ENCODE measurements at regions not wholly inside any gene's neighbourhood (a gene's known extent, or its start where the extent isn't known, plus 50 kb on each side); places are given as distances from the start of the nearest gene placed in this dataset.

GRCh38 chr2:39897273-39897672 is 118.2 kb upstream of the THUMPD2 start:
- no peak overlapping the region for H3K4ac ChIP-seq (ENCODE audit: low read depth, low read length)
- no peak overlapping the region for H3K4me3 ChIP-seq (ENCODE audit: insufficient read depth, low read depth, low read length)
- no peaks in the 10 kb centered on the region for H3K4me1 ChIP-seq (ENCODE audit: control insufficient read depth, insufficient read depth, low read length)
- POLR2A ChIA-PET (ENCODE audit: unreplicated experiment), result no interaction called here
- H3K27me3 ChIP-seq (ENCODE audit: control insufficient read depth, insufficient read depth, low read length), result no peaks in the 10 kb centered on the region
- H2AFZ ChIP-seq (replicated peaks; ENCODE audit: low read length, poor library complexity), result no peak overlapping the region
- no peak overlapping the region for H2BK5ac ChIP-seq (ENCODE audit: low read depth, low read length, poor library complexity, severe bottlenecking)
- CTCF ChIA-PET, result no interaction called here
- dilution Hi-C loops (cut with HindIII; ENCODE audit: low sequenced_read_pairs, unreplicated experiment) (no loop called here), in situ Hi-C loops (cut with MboI; ENCODE audit: low sequenced_read_pairs) (no loop called here), intact Hi-C loops (cut with micrococcal nuclease) (no loop called here)
- no peak overlapping the region; the same call in 1 of the 2 replicates for H3K56ac ChIP-seq (ENCODE audit: extremely low read depth, insufficient read depth, low read length)
- no CpG with 5 or more reads among the region's 5 CpGs for WGBS, 2 experiments (ENCODE audit: extremely low coverage in 2 of 2, insufficient read length in 1 of 2)
- no peaks in the 10 kb centered on the region for H3K9me3 ChIP-seq (ENCODE audit: control insufficient read depth, insufficient read depth, low read length)
- H2BK120ac ChIP-seq (ENCODE audit: low read depth, low read length), result no peak overlapping the region
- H3K9ac ChIP-seq (ENCODE audit: low read depth, low read length), result no peak overlapping the region
- TF ChIP-seq SMC3 (IDR thresholded peaks at IDR 0.05; ENCODE audit: low read depth, low read length), result no peak
- peak; percentile 40; the same call in 1 of the 2 replicates for TF ChIP-seq MAFK (IDR thresholded peaks at IDR 0.05; ENCODE audit: low read depth, low read length)
- no peak for TF ChIP-seq RFX5 (IDR thresholded peaks at IDR 0.05; ENCODE audit: low read depth, low read length)
- TF ChIP-seq, protein P1, sequence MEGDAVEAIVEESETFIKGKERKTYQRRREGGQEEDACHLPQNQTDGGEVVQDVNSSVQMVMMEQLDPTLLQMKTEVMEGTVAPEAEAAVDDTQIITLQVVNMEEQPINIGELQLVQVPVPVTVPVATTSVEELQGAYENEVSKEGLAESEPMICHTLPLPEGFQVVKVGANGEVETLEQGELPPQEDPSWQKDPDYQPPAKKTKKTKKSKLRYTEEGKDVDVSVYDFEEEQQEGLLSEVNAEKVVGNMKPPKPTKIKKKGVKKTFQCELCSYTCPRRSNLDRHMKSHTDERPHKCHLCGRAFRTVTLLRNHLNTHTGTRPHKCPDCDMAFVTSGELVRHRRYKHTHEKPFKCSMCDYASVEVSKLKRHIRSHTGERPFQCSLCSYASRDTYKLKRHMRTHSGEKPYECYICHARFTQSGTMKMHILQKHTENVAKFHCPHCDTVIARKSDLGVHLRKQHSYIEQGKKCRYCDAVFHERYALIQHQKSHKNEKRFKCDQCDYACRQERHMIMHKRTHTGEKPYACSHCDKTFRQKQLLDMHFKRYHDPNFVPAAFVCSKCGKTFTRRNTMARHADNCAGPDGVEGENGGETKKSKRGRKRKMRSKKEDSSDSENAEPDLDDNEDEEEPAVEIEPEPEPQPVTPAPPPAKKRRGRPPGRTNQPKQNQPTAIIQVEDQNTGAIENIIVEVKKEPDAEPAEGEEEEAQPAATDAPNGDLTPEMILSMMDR (conservative IDR thresholded peaks at IDR 0.05; ENCODE audit: low read depth, low read length), result no peak
- TF ChIP-seq RAD21 (IDR thresholded peaks at IDR 0.05; ENCODE audit: low read length), result no peak
- TF ChIP-seq USF2 (IDR thresholded peaks at IDR 0.05; ENCODE audit: low read depth, low read length), result no peak
- no peak for TF ChIP-seq RCOR1 (IDR thresholded peaks at IDR 0.05; ENCODE audit: insufficient replicate concordance, low read length)
- TF ChIP-seq MXI1 (IDR thresholded peaks at IDR 0.05; ENCODE audit: borderline replicate concordance, low read depth, low read length), result no peak
- H2AK5ac ChIP-seq (ENCODE audit: low read depth, low read length), result no peak overlapping the region
- H3K23ac ChIP-seq (ENCODE audit: low read depth, low read length), result no peak overlapping the region
- no peaks in the 10 kb centered on the region for H3K36me3 ChIP-seq (ENCODE audit: control insufficient read depth, insufficient read depth, low read length)
- no peak overlapping the region for H3K4me2 ChIP-seq (ENCODE audit: low read depth, low read length)
- H3K14ac ChIP-seq (replicated peaks; ENCODE audit: low read depth, low read length), result no peak overlapping the region
- no peaks in the 10 kb centered on the region for H4K20me1 ChIP-seq (ENCODE audit: insufficient read depth, low read length)
- H2BK15ac ChIP-seq (ENCODE audit: low read depth, low read length), result no peak overlapping the region
- DNase-seq (no peak), ATAC-seq (ENCODE audit: low read depth) (no peak)
- no peak overlapping the region for H2BK20ac ChIP-seq (ENCODE audit: low read depth, low read length)
- H3K18ac ChIP-seq (ENCODE audit: low read depth, low read length), result no peak overlapping the region
- H2AK9ac ChIP-seq (replicated peaks; ENCODE audit: low read depth, low read length, poor library complexity), result no peak overlapping the region
- no peaks in the 10 kb centered on the region for H3K9me1 ChIP-seq (ENCODE audit: insufficient read depth, low read length)
- H4K8ac ChIP-seq (ENCODE audit: low read depth in 2 of 2, low read length in 2 of 2), result no peak overlapping the region
- no TSS peak for BruUV-seq (replicated peaks)
- no peak overlapping the region for H4K5ac ChIP-seq (ENCODE audit: low read depth, low read length)
- H4K91ac ChIP-seq (ENCODE audit: insufficient read depth, low read depth, low read length), result no peak overlapping the region
- no peaks in the 10 kb centered on the region for H3K79me1 ChIP-seq (ENCODE audit: low read depth in 1 of 2, low read length in 2 of 2)
- H3K27ac ChIP-seq (ENCODE audit: insufficient read depth, low read length), result no peak overlapping the region
